ENCODE measurements at regions not wholly inside any gene's neighbourhood (a gene's known extent, or its start where the extent isn't known, plus 50 kb on each side); places are given as distances from the start of the nearest gene placed in this dataset.

- TF ChIP-seq, protein P1, sequence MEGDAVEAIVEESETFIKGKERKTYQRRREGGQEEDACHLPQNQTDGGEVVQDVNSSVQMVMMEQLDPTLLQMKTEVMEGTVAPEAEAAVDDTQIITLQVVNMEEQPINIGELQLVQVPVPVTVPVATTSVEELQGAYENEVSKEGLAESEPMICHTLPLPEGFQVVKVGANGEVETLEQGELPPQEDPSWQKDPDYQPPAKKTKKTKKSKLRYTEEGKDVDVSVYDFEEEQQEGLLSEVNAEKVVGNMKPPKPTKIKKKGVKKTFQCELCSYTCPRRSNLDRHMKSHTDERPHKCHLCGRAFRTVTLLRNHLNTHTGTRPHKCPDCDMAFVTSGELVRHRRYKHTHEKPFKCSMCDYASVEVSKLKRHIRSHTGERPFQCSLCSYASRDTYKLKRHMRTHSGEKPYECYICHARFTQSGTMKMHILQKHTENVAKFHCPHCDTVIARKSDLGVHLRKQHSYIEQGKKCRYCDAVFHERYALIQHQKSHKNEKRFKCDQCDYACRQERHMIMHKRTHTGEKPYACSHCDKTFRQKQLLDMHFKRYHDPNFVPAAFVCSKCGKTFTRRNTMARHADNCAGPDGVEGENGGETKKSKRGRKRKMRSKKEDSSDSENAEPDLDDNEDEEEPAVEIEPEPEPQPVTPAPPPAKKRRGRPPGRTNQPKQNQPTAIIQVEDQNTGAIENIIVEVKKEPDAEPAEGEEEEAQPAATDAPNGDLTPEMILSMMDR (IDR thresholded peaks at IDR 0.05; ENCODE audit: extremely low read depth, missing control alignments), result no peak
- DNase-seq (ENCODE audit: low spot score), result no peak
Observed at GRCh38 chr10:108639010-108639409, 1284.3 kb downstream of the XPNPEP1 start.

DNA sequence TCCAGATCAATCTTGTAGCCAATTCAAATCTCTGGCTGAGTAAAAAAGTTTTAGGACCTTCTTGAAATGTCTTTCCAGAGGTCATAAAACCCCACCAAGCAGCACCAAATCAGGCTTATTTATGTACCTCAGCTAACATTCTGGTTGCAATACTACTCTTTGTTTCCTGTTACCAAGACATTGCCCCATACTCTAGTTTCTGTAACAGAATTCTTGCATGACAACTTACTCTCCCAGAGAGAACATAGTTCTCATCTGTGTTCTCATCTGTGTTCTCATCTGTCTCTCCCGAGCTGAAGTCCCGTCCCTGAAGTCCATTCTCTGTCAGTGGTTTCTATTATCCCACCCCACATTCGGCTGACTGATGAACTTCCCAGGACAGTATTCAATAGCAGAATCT, 1285.1 kb downstream of the XPNPEP1 start:
- DNase-seq (ENCODE audit: low spot score), result no peak
- TF ChIP-seq, protein P1 (IDR thresholded peaks at IDR 0.05; ENCODE audit: extremely low read depth, missing control alignments), result no peak

- TF ChIP-seq, protein P1 (IDR thresholded peaks at IDR 0.05; ENCODE audit: extremely low read depth, missing control alignments), result no peak
Observed at GRCh38 chr10:108633046-108633445, 1290.3 kb downstream of the XPNPEP1 start.

DNA sequence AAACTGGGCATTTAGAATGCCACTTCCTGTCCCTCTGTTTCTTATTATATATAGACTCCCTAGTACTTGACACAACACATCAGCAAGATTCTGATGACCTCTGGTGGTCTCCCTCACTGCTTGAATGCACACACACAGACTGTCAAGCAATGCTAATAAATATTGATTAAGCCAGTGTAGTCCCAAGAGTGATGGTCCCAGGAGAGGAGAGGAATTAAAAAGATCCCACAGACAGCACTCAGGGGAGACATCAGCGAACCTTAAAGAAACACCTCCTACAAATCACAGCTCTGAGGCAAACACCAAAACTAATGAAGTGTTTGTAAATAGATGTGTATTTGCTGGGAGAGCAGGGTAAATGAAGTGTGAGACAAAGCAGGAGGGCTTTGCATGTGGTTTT, 1291.2 kb downstream of the XPNPEP1 start:
- no peak for DNase-seq (ENCODE audit: low spot score)
- TF ChIP-seq, protein P1 (IDR thresholded peaks at IDR 0.05; ENCODE audit: extremely low read depth, missing control alignments), result no peak

More at GRCh38 chr10:108633046-108633445, 1290.3 kb downstream of the XPNPEP1 start:
- DNase-seq (ENCODE audit: low spot score), result no peak

GRCh38 chr10:108631332-108631731, 1292.0 kb downstream of the XPNPEP1 start:
- DNase-seq (ENCODE audit: low spot score), result peak; percentile 5
- TF ChIP-seq, protein P1 (IDR thresholded peaks at IDR 0.05; ENCODE audit: extremely low read depth, missing control alignments), result no peak

- no peak for DNase-seq (ENCODE audit: low spot score)
- TF ChIP-seq, protein P1 (IDR thresholded peaks at IDR 0.05; ENCODE audit: extremely low read depth, missing control alignments), result no peak
Observed at GRCh38 chr10:108629834-108630233, 1293.5 kb downstream of the XPNPEP1 start.

DNA sequence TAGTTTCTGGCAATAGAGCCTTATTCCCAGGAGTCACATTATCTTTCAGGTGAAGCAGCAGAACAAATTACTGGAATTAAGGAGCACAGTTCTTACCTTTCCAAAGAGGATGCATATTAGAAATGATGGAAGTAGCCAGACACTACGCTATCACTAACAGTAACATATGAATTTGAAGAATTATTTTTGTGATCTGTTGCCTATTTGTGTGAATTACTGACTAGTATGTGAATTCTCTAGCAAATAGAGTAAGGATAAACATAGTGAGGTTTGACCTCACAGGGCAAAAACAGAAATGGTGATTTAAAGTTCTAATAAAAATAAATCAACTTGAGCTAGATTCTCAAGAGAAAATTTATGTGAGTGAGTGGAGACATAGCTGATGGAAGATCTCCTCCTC, 1299.3 kb downstream of the XPNPEP1 start:
- TF ChIP-seq, protein P1 (IDR thresholded peaks at IDR 0.05; ENCODE audit: extremely low read depth, missing control alignments), result no peak
- no peak for DNase-seq (ENCODE audit: low spot score)

All from GM20000 (cell line).